OCI-LY7 (cell line): ENCODE measurements at regions not wholly inside any gene's neighbourhood (a gene's known extent, or its start where the extent isn't known, plus 50 kb on each side); places are given as distances from the start of the nearest gene placed in this dataset.

ENCODE experiments used
- BruUV-seq: library from RNA; stranded (reverse); fragments of 400-500 nt; replicated peaks from 2 replicates; lab custom pipeline; 2021; lab: Mats Ljungman, UMichigan
- CTCF ChIA-PET: fragments of 300-600 bp; sonication (Branson Sonifier 250); formaldehyde crosslinking; loops from one replicate; lab custom pipeline; 2022; ENCODE audit warnings: antibody characterized with exemption; ENCODE audit not compliant: unreplicated experiment; lab: Charles Lee
- POLR2A ChIA-PET: fragments of 300-600 bp; sonication (Branson Sonifier 250); formaldehyde crosslinking; loops from one replicate; lab custom pipeline; 2022; ENCODE audit warnings: antibody characterized with exemption; lab: Charles Lee
- DNase-seq: peaks from one replicate; pipeline ENCODE4 v3.0.0-alpha.2; 2015; ENCODE audit warnings: low spot score
- H2AFZ ChIP-seq: fragments of 200-600 bp; sonication (generic), shearing (Covaris generic); 2 replicates; pipeline ENCODE4 v1.6.1; 2014; ENCODE audit warnings: mild to moderate bottlenecking, antibody characterized with exemption, low read length, moderate library complexity
- H3K27ac ChIP-seq: fragments of 200-600 bp; sonication (generic); 2 replicates; pipeline ENCODE4 v1.5.1; 2014; ENCODE audit warnings: mixed run types, low read depth, mild to moderate bottlenecking, moderate library complexity, low read length, inconsistent platforms; ENCODE audit not compliant: poor library complexity, severe bottlenecking
- H3K36me3 ChIP-seq: fragments of 200-600 bp; sonication (generic); 2 replicates; pipeline ENCODE4 v1.6.1; 2014; ENCODE audit warnings: mild to moderate bottlenecking, antibody characterized with exemption, low read length, moderate library complexity, mixed read lengths; ENCODE audit not compliant: insufficient read depth
- H3K4me1 ChIP-seq: fragments of 200-600 bp; sonication (generic); 2 replicates; pipeline ENCODE4 v1.5.1; 2014; ENCODE audit warnings: mild to moderate bottlenecking, low read length; ENCODE audit not compliant: insufficient read depth, poor library complexity, severe bottlenecking
- H3K4me2 ChIP-seq: fragments of 200-600 bp; sonication (generic); 2 replicates; pipeline ENCODE4 v1.6.1; 2014; ENCODE audit warnings: mild to moderate bottlenecking, low read length
- H3K4me3 ChIP-seq: fragments of 200-600 bp; sonication (generic); 2 replicates; pipeline ENCODE4 v1.5.1; 2014; ENCODE audit warnings: mild to moderate bottlenecking, low read depth, low read length; ENCODE audit not compliant: poor library complexity, severe bottlenecking
- H3K79me2 ChIP-seq: fragments of 200-600 bp; sonication (generic); 2 replicates; pipeline ENCODE4 v1.6.1; 2016; ENCODE audit warnings: low read depth, mild to moderate bottlenecking, low read length, moderate library complexity, mixed read lengths; ENCODE audit not compliant: insufficient read depth
- H3K9me2 ChIP-seq: fragments of 200-600 bp; sonication (generic); 2 replicates; pipeline ENCODE4 v1.6.1; 2016; ENCODE audit warnings: mild to moderate bottlenecking, low read length, mixed read lengths; ENCODE audit not compliant: insufficient read depth
- H3K9me3 ChIP-seq: fragments of 200-600 bp; sonication (generic); 2 replicates; pipeline ENCODE4 v1.6.1; 2014; ENCODE audit warnings: mild to moderate bottlenecking, mixed run types, low read length, mixed read lengths
- H4K20me1 ChIP-seq: fragments of 200-600 bp; sonication (generic); 2 replicates; pipeline ENCODE4 v1.6.1; 2014; ENCODE audit warnings: mild to moderate bottlenecking, antibody characterized with exemption, low read length, moderate library complexity, mixed read lengths; ENCODE audit not compliant: insufficient read depth
- EZH2phosphoT487 ChIP-seq: fragments of 200-600 bp; sonication (generic); IDR thresholded peaks from 2 replicates; pipeline ENCODE4 v1.6.1; 2018; ENCODE audit warnings: low read depth, borderline replicate concordance, mild to moderate bottlenecking, mixed run types, antibody characterized with exemption, low read length, moderate library complexity, mixed read lengths
- intact Hi-C: fragments of 100-400 bp; cut with micrococcal nuclease; formaldehyde crosslinking; loops from one replicate; pipeline ENCODE4 v1.10.0; 2022; ENCODE audit not compliant: unreplicated experiment
- TF ChIP-seq, protein P1 (sequence below): fragments of 200-600 bp; sonication (generic); conservative IDR thresholded peaks from 2 replicates; pipeline ENCODE4 v1.5.1; 2014; ENCODE audit warnings: mild to moderate bottlenecking, antibody characterized with exemption, low read length, moderate library complexity, mixed read lengths

DNA sequence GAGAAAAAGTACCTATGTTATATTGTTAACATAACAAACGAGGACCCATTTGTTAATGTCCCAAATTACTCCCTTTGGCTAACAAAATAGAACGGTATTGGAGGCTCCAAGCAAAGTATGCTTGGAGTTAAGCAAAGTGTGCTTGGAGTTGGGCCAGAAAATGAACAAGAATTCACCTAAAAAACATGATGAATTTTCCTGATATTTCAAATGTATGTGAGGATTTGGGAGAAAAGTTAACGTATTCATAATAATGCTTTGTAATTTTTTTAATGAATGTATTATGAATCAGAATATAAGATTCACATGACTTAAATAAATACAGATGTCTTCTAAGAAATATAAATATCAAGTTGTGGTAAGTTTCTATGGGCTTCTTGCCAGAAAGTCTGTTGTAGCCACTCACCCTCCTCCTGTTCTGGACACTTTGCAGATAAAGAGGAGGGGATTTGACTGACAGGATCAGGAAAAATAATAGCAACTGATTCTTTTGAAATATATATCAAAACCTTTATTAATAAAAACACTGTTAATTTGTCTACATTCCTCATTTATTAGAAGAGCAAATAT is 423.7 kb upstream of the MMADHC start:
- CTCF ChIA-PET: no interaction called here
- Histone ChIP-seq H2AFZ (no peak overlapping the region), H3K79me2 (no peaks in the 10 kb centered on the region), H3K4me2 (no peak overlapping the region), H3K36me3 (no peaks in the 10 kb centered on the region), H3K4me1 (no peaks in the 10 kb centered on the region), H3K9me2 (no peaks in the 10 kb centered on the region), H4K20me1 (no peaks in the 10 kb centered on the region), H3K27ac (no peak overlapping the region), H3K4me3 (no peak overlapping the region), H3K9me3 (no peaks in the 10 kb centered on the region)
- intact Hi-C loops: no loop called here
- DNase-seq: no peak
- no TSS peak for BruUV-seq
- no peak for TF ChIP-seq EZH2phosphoT487
- TF ChIP-seq, protein P1, sequence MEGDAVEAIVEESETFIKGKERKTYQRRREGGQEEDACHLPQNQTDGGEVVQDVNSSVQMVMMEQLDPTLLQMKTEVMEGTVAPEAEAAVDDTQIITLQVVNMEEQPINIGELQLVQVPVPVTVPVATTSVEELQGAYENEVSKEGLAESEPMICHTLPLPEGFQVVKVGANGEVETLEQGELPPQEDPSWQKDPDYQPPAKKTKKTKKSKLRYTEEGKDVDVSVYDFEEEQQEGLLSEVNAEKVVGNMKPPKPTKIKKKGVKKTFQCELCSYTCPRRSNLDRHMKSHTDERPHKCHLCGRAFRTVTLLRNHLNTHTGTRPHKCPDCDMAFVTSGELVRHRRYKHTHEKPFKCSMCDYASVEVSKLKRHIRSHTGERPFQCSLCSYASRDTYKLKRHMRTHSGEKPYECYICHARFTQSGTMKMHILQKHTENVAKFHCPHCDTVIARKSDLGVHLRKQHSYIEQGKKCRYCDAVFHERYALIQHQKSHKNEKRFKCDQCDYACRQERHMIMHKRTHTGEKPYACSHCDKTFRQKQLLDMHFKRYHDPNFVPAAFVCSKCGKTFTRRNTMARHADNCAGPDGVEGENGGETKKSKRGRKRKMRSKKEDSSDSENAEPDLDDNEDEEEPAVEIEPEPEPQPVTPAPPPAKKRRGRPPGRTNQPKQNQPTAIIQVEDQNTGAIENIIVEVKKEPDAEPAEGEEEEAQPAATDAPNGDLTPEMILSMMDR: no peak
- POLR2A ChIA-PET: no interaction called here

GRCh38 chr2:150008901-150009300 is 421.3 kb upstream of the MMADHC start:
- H3K4me3 ChIP-seq: no peak overlapping the region
- no peak overlapping the region for H2AFZ ChIP-seq
- H3K4me1 ChIP-seq: no peaks in the 10 kb centered on the region
- no peaks in the 10 kb centered on the region for H3K9me3 ChIP-seq
- POLR2A ChIA-PET: no interaction called here
- H3K4me2 ChIP-seq: no peak overlapping the region
- H3K9me2 ChIP-seq: no peaks in the 10 kb centered on the region
- TF ChIP-seq, protein P1: no peak
- no peak for TF ChIP-seq EZH2phosphoT487
- no peaks in the 10 kb centered on the region for H3K79me2 ChIP-seq
- intact Hi-C loops: no loop called here
- CTCF ChIA-PET: no interaction called here
- BruUV-seq: no TSS peak
- H3K27ac ChIP-seq: no peak overlapping the region
- no peaks in the 10 kb centered on the region for H4K20me1 ChIP-seq
- H3K36me3 ChIP-seq: no peaks in the 10 kb centered on the region
- no peak for DNase-seq

DNA sequence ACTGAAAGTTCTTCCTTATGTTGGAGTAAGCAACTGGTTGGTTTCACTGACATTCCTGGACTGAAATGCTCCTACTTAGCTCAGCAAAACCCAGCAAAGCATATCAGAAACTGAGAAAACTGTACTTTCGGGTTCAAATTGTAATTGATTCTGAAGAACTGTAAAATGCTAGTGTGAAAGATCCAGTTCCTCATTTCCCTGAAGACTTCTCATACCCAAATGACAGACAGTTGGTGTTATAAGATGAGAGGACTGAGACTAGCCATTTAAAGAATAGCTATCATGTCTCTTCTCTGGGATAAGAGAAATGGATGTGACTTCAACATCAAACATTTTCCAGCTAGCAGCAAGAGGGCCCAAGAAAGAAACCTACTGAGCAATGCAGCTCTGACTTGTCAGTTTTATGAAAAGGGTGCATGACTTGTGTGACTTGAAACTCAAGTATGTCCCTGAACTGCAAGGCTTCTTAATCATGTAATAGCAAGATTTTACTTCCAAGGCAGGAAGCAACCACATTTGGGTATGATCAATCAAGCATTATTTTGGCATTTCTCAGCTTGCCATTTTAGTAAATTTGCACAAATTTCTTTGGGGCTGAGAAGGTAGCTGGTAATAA is 420.3 kb upstream of the MMADHC start:
- H2AFZ ChIP-seq: no peak overlapping the region
- H3K36me3 ChIP-seq: no peaks in the 10 kb centered on the region
- TF ChIP-seq EZH2phosphoT487: no peak
- TF ChIP-seq, protein P1: no peak
- H3K4me3 ChIP-seq: no peak overlapping the region
- no peak overlapping the region for H3K4me2 ChIP-seq
- no peaks in the 10 kb centered on the region for H3K9me2 ChIP-seq
- no peaks in the 10 kb centered on the region for H3K4me1 ChIP-seq
- CTCF ChIA-PET: no interaction called here
- no TSS peak for BruUV-seq
- DNase-seq: no peak
- H4K20me1 ChIP-seq: no peaks in the 10 kb centered on the region
- H3K27ac ChIP-seq: no peak overlapping the region
- H3K79me2 ChIP-seq: no peaks in the 10 kb centered on the region
- intact Hi-C loops: no loop called here
- POLR2A ChIA-PET: interaction anchor here (0.7 kb wide), 1 partner anchor 1513 kb away, joined by 3 read pairs; no protein-coding TSS in a partner anchor
- no peaks in the 10 kb centered on the region for H3K9me3 ChIP-seq
